Tibial nerve (tissue), 4 donors: ENCODE measurements at regions not wholly inside any gene's neighbourhood (a gene's known extent, or its start where the extent isn't known, plus 50 kb on each side); places are given as distances from the start of the nearest gene placed in this dataset.

ENCODE experiments used
- EP300 ChIP-seq, 2 donors: sonication (generic); formaldehyde crosslinking; IDR thresholded peaks; one replicate each; pipeline ENCODE4 v1.6.1; 2017; ENCODE audit warnings: antibody characterized with exemption in 2 of 2, mild to moderate bottlenecking in 1 of 2
- POLR2A ChIP-seq, 2 donors: fragments of 450-650 bp; IDR thresholded peaks; one replicate each; pipeline ENCODE4 v1.6.1; 2017; ENCODE audit warnings: antibody characterized with exemption in 2 of 2, mild to moderate bottlenecking in 2 of 2, moderate library complexity in 2 of 2
- TF ChIP-seq, protein P1 (sequence below), 5 experiments: fragments of 200-600 bp in 3 of 5; fragments of 450-650 bp in 2 of 5; sonication (generic) in 3 of 5; IDR thresholded peaks; one replicate each; pipeline ENCODE4 v1.5.1; 2016 to 2019; ENCODE audit warnings: antibody characterized with exemption in 5 of 5, mild to moderate bottlenecking in 3 of 5, moderate library complexity in 2 of 5

DNA sequence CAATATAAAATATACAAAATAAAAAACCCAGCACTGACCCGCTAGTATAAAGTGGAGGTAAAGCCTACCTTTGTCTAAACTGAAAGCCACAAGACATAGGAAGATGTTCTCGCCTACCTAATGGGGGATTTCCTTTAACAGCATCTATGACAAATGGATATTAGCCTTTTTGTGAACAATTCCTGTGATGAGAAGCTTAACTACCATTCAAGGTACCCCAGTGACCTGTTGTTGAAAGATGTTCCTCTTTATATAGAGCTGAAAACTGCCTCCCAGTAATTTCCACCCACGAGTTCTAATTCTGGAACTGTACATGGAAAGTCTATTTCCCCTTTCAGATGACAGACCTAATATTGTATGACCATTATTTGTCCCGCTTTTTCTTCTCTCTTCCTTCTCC, 109.8 kb upstream of the RASGRP1 start:
- TF ChIP-seq, protein P1, sequence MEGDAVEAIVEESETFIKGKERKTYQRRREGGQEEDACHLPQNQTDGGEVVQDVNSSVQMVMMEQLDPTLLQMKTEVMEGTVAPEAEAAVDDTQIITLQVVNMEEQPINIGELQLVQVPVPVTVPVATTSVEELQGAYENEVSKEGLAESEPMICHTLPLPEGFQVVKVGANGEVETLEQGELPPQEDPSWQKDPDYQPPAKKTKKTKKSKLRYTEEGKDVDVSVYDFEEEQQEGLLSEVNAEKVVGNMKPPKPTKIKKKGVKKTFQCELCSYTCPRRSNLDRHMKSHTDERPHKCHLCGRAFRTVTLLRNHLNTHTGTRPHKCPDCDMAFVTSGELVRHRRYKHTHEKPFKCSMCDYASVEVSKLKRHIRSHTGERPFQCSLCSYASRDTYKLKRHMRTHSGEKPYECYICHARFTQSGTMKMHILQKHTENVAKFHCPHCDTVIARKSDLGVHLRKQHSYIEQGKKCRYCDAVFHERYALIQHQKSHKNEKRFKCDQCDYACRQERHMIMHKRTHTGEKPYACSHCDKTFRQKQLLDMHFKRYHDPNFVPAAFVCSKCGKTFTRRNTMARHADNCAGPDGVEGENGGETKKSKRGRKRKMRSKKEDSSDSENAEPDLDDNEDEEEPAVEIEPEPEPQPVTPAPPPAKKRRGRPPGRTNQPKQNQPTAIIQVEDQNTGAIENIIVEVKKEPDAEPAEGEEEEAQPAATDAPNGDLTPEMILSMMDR (IDR thresholded peaks at IDR 0.05), result no peak
- TF ChIP-seq POLR2A (IDR thresholded peaks at IDR 0.05) (no peak), EP300 (IDR thresholded peaks at IDR 0.05) (no peak)
